HG03439 (cell line): ENCODE measurements at regions not wholly inside any gene's neighbourhood (a gene's known extent, or its start where the extent isn't known, plus 50 kb on each side); places are given as distances from the start of the nearest gene placed in this dataset.
"Not testable (repeated sequence)": the region's sequence is repeated elsewhere in the genome, so short reads cannot be mapped to it uniquely, and the experiment has no call there.

Experiments used
- ATAC-seq: cut with Tn5 transposase; IDR thresholded peaks from one replicate; pipeline ENCODE4 v1.9.1; 2021; ENCODE audit warnings: mild to moderate bottlenecking, moderate library complexity; ENCODE audit not compliant: unreplicated experiment

DNA sequence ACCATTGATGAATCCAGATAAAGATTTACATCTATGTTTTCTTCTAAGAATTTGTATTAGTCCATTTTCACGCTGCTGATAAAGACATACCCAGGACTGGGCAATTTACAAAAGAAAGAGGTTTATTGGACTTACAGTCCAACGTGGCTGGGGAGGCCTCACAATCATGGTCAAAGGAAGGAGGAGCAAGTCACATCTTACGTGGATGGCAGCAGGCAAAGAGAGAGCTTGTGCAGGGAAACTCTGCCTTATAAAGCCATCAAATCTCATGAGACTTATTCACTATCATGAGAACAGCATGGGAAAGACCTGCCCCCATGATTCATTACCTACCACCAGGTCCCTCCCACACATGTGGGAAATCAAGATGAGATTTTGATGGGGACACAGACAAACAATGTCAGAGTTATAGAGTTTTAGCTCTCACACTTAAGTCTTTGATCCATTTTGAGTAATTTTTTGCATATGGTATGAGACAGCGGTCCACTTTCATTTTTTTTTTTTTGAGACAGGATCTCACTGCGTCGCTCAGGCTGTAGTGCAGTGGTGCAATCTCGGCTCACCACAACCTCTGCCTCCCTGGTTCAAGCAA is 53.5 kb upstream of the JADE2 start:
- ATAC-seq, result not testable (repeated sequence)

DNA sequence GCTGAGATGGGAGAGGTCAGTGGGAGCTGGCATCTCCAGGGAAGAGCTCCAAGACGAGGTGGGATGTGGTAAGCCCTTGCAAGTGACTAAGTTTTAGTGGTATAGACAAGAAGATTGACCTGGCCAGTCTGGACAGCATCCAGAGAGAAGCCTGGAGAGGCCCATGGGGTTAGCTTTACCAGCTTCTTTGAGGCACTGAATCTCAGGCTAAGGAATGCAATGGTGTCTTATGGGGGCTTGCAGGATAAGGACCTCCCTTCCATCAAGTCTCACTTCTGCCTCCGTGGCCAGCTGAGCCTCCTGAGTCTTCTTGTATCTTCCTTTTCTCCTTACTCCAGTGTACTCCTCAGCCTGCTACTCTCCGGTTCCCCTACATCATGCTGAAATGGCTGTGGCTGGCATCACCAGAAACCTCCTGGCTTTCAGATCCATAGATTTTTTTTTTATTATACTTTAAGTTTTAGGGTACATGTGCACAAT is 56.5 kb upstream of the JADE2 start:
- ATAC-seq, result no peak

GRCh38 chr5:134467231-134467630 is 55.5 kb upstream of the CDKN2AIPNL start:
- no peak for ATAC-seq

GRCh38 chr5:134466241-134467069 is 54.8 kb upstream of the CDKN2AIPNL start:
- ATAC-seq, result peak; percentile 23

GRCh38 chr5:134465816-134466240 is 54.1 kb upstream of the CDKN2AIPNL start:
- ATAC-seq, result peak; percentile 80

GRCh38 chr5:134464988-134465815 is 53.5 kb upstream of the CDKN2AIPNL start:
- no peak for ATAC-seq

DNA sequence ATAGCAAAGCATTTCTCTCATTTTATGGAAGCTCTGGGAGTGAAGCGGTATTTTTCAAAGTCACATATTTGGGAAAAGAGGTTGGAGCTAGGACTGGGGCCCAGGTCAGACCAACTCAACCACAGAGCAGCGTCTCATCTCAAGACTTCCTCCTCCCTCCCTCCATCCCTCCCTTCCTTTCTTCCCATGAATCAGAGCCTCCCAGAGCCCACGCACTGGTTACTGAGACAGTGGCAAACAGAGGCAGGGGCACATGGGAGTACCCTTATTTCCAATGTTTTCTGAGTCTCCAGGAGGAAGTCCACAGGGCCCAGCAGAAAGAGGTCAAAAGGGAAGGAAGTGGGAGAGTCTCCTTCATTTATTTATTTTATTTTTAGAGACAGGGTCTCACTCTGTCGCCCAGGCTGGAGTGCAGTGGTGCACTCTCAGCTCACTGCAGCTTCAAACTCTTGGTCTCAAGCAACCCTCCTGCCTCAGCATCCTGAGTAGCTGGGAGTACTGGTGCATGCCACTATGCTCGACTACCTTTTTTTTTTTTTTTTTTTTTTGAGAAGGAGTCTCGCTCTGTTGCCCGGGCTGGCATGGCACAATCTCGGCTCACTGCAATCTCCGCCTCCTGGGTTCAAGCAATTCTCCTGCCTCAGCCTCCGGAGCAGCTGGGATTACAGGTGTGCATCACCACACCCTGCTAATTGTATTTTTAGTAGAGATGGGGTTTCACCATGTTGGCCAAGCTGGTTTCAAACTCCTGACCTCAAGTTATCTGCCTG is 52.5 kb upstream of the CDKN2AIPNL start:
- ATAC-seq, result no peak

DNA sequence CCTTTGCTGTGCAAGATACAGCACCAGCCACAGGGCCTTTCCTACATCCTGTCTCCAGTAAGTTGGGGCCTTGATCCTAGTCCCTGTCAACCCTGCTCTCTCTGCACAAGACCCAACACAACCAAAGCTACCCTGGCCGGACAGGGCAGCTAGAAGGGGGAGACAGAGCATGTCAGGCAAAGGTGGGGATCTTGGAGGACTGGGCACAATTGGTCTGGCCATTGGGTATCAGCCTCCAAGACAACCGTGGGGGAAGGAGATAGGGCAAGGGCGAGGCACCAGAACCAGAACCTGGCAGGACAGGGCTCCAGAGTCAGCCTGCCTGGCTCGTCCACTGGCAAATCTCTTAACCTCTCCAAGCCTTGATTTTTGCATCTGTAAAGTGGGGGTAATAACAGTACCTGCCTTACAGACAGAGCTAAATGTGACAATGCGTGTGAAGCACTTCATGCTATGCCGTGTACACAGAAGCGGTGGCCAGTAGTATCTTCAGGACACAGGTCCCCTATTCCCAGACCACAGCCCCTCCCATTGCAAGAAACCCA is 51.6 kb upstream of the CDKN2AIPNL start:
- ATAC-seq, result no peak

- no peak for ATAC-seq
These were observed 51.1 kb upstream of the CDKN2AIPNL start for GRCh38 chr5:134462761-134463160.

DNA sequence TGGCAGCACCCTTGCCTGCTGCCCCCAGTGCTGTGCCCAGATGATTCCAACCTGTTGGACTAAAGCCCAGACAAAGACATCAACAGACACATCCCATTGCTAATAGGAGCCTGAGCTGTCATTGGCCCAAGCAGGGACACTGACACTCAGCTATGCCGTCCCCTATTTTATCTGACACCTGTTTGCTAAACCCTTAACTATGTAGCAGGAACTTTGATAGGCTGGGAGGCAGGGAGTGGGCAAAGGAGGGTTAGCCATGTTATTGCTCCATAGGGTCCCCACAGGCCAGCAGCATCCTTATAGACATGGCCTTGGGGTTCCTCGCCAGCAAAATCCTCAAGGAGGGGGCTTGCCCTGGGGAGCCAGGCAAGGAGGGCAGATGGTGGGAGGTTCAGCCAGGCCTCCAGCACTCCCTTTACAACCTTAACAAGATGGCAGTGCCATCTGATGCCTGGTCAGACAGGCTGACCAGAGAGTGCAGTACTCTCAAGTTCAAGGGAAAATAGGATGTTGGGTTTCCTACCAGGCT is 50.4 kb upstream of the CDKN2AIPNL start:
- no peak for ATAC-seq
